A673 (cell line): ENCODE measurements at regions not wholly inside any gene's neighbourhood (a gene's known extent, or its start where the extent isn't known, plus 50 kb on each side); places are given as distances from the start of the nearest gene placed in this dataset.

Experiments
- CTCF ChIP-seq: fragments of 300-800, 200-600 bp; sonication (generic); conservative IDR thresholded peaks from 2 replicates; pipeline ENCODE4 v1.5.1; 2017; ENCODE audit warnings: low read depth, mild to moderate bottlenecking, antibody characterized with exemption, low read length, moderate library complexity, mixed read lengths
- EZH2 ChIP-seq: fragments of 200-600 bp; sonication (generic); IDR thresholded peaks from 2 replicates; pipeline ENCODE4 v1.6.1; 2017; ENCODE audit warnings: borderline replicate concordance, low read depth, mild to moderate bottlenecking, mixed read lengths, antibody characterized with exemption, low read length; ENCODE audit not compliant: poor library complexity, severe bottlenecking

DNA sequence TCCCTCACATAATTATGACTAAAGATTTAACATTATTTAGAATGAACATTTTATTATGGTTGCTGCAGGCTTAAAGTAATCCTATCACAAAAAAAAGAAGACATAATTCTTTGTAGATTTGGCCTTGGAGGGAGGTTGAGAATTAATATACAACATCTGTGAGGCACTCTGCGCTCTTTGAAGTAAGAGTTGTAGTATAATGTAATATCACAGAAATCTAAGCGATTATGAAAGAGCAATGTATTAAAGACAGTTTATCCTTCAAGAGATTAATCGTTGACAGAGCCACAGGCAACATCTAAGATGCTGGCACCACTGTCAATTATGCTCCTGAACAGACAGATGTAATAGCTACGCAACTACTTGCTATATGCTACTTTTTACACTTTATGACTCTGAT, 946.8 kb downstream of the GRIK2 start:
- TF ChIP-seq CTCF (no peak), EZH2 (no peak)
